SU-DHL-6 (cell line): ENCODE measurements at regions not wholly inside any gene's neighbourhood (a gene's known extent, or its start where the extent isn't known, plus 50 kb on each side); places are given as distances from the start of the nearest gene placed in this dataset.

Source experiments
- H2AFZ ChIP-seq: fragments of 200-600 bp; sonication (generic); 2 replicates; pipeline ENCODE4 v1.6.1; 2014; ENCODE audit warnings: low read depth, mild to moderate bottlenecking, moderate library complexity, mixed read lengths, antibody characterized with exemption, low read length; ENCODE audit not compliant: severe bottlenecking
- H3F3A ChIP-seq: fragments of 200-600 bp; shearing (Covaris generic); 2 replicates; pipeline ENCODE4 v1.6.0; 2016; ENCODE audit warnings: antibody characterized with exemption, mild to moderate bottlenecking; ENCODE audit not compliant: insufficient read depth
- H3K27ac ChIP-seq: fragments of 200-600 bp; sonication (generic); 2 replicates; pipeline ENCODE4 v1.5.1; 2016; ENCODE audit warnings: low read depth, mild to moderate bottlenecking, low read length, moderate library complexity, mixed read lengths
- H3K27me3 ChIP-seq: fragments of 200-600 bp; sonication (generic), shearing (Covaris generic); 2 replicates; pipeline ENCODE4 v1.6.0; 2014; ENCODE audit warnings: mild to moderate bottlenecking, low read length
- H3K36me3 ChIP-seq: fragments of 200-600 bp; sonication (generic); 2 replicates; pipeline ENCODE4 v1.6.1; 2014; ENCODE audit warnings: mild to moderate bottlenecking, low read length, mixed read lengths
- H3K4me2 ChIP-seq: fragments of 300-600, 200-600 bp; shearing (Covaris generic), sonication (generic); 2 replicates; pipeline ENCODE4 v1.6.0; 2014; ENCODE audit warnings: low read length, low read depth, mild to moderate bottlenecking; ENCODE audit not compliant: poor library complexity, severe bottlenecking
- H3K4me3 ChIP-seq: fragments of 200-600 bp; sonication (generic); 2 replicates; pipeline ENCODE4 v1.5.1; 2014; ENCODE audit warnings: antibody characterized with exemption, low read length, mild to moderate bottlenecking, mixed read lengths; ENCODE audit not compliant: insufficient read depth, poor library complexity, severe bottlenecking
- H3K79me2 ChIP-seq: fragments of 200-600 bp; sonication (generic); 2 replicates; pipeline ENCODE4 v1.6.1; 2014; ENCODE audit warnings: mild to moderate bottlenecking, low read length, moderate library complexity; ENCODE audit not compliant: insufficient read depth
- H3K9ac ChIP-seq: fragments of 200-600 bp; sonication (generic); 2 replicates; pipeline ENCODE4 v1.7.0; 2014; ENCODE audit warnings: mild to moderate bottlenecking, low read length
- H3K9me2 ChIP-seq: fragments of 200-600 bp; sonication (generic); replicated peaks from 2 replicates; pipeline ENCODE4 v1.6.1; 2014; ENCODE audit warnings: low read length; ENCODE audit not compliant: insufficient read depth
- H3K9me3 ChIP-seq: fragments of 200-600 bp; sonication (generic); 2 replicates; pipeline ENCODE4 v1.6.1; 2014; ENCODE audit warnings: low read length, mixed read lengths; ENCODE audit not compliant: insufficient read depth
- H4K20me1 ChIP-seq: fragments of 200-600 bp; sonication (generic); 2 replicates; pipeline ENCODE4 v1.6.1; 2014; ENCODE audit warnings: low read depth, mild to moderate bottlenecking, antibody characterized with exemption, low read length, moderate library complexity, mixed read lengths
- CTCF ChIP-seq: fragments of 200-600 bp; sonication (generic); IDR thresholded peaks from one replicate; pipeline ENCODE4 v1.5.1; 2017; ENCODE audit warnings: antibody characterized with exemption, mild to moderate bottlenecking, low read length, moderate library complexity; ENCODE audit not compliant: insufficient read depth, poor library complexity, severe bottlenecking
- EZH2phosphoT487 ChIP-seq: fragments of 200-600 bp; sonication (generic), shearing (Covaris generic); conservative IDR thresholded peaks from 2 replicates; pipeline ENCODE4 v1.6.1; 2018; ENCODE audit warnings: mild to moderate bottlenecking, antibody characterized with exemption, low read length, moderate library complexity, mixed read lengths

DNA sequence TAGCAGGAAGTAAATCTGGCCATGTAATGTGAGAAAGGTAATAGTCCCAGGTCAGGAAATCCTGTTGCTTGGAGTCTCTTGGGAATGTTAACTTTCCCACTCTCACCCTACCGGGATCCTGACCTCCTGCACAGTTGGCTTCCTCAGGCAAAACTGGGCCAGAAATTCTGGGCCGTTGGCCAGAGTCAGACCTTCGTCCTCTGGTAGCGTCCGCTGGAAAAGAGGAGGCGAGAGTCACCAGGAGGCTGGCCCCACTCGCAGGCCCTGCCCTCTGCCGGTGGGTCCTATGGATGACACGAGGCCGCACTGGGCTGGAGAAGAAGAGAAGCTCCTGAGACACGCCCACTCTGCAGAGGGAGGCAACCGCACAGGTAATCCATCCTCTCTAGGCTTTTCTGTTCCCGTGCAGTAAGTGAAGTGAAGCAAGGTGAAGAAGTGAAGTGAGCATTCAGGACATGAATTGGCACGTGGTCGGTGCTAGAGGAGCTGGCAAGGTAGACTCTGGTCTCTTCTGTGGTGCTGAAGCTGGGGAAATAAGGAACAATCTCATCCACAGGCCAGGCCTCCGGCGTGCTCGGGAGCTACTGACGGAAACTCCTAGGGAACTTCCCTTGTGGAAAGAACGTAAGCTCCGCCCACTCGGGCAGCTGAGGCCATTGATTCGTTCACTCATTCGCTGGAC lies 182.7 kb upstream of the GLI2 start:
- H3K27ac ChIP-seq: no peak overlapping the region
- H3K79me2 ChIP-seq: no peaks in the 10 kb centered on the region
- no peak overlapping the region for H2AFZ ChIP-seq
- no peak overlapping the region for H3K9ac ChIP-seq
- H3K9me2 ChIP-seq: no peaks in the 10 kb centered on the region
- H3K4me3 ChIP-seq: no peak overlapping the region
- no peaks in the 10 kb centered on the region for H3F3A ChIP-seq
- no peaks in the 10 kb centered on the region for H4K20me1 ChIP-seq
- no peaks in the 10 kb centered on the region for H3K27me3 ChIP-seq
- peak; percentile 31 for TF ChIP-seq CTCF
- TF ChIP-seq EZH2phosphoT487: no peak
- H3K4me2 ChIP-seq: no peak overlapping the region
- H3K36me3 ChIP-seq: no peaks in the 10 kb centered on the region
- H3K9me3 ChIP-seq: no peaks in the 10 kb centered on the region

DNA sequence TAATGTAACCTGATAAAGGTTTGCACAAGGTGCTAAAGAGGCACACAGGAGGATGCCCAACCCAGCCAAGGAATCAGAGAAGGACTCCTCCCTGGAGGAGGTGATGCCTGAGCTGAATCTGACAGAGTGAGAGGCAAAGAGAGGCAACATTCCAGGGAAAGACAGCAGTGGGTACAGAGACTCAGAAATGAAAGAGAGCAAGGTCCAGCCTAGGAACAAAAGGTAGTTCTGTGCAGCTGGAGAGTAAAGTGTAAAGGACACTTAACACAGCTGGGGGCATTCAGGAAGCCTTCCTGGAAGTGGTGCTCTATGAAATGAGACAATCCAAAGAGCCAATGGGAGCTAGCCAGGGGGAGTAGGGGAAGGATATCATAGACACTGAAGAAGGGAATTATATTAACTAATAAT lies 181.0 kb upstream of the GLI2 start:
- Histone ChIP-seq H3F3A (no peaks in the 10 kb centered on the region), H3K79me2 (no peaks in the 10 kb centered on the region), H3K9me2 (no peaks in the 10 kb centered on the region), H3K9ac (no peak overlapping the region), H3K9me3 (no peaks in the 10 kb centered on the region), H3K4me3 (no peak overlapping the region), H3K4me2 (no peak overlapping the region), H3K36me3 (no peaks in the 10 kb centered on the region), H3K27me3 (no peaks in the 10 kb centered on the region), H2AFZ (no peak overlapping the region), H4K20me1 (no peaks in the 10 kb centered on the region), H3K27ac (no peak overlapping the region)
- TF ChIP-seq CTCF: no peak
- no peak for TF ChIP-seq EZH2phosphoT487

DNA sequence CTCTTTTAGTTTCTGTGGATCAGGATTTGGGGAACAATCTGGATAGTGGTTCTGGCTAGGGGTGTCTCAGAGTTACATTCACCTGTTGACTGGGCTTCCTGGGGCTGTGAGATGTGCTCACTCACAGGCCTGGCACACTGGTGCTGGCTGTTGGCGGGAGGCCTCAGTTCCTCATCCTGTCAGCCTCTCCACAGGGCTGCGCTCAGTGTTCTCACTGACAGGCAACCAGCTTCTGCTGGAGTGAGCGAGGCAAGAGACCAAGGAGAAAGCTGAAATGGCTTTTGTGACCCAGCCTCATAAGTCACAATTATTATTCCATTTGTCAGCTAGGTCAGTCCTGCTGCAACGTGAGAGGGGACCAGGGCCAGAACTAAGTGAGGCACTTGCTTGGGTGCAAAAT lies 180.6 kb upstream of the GLI2 start:
- no peaks in the 10 kb centered on the region for H3K9me3 ChIP-seq
- TF ChIP-seq CTCF: no peak
- no peak for TF ChIP-seq EZH2phosphoT487
- H4K20me1 ChIP-seq: no peaks in the 10 kb centered on the region
- no peaks in the 10 kb centered on the region for H3K36me3 ChIP-seq
- no peaks in the 10 kb centered on the region for H3K27me3 ChIP-seq
- no peak overlapping the region for H3K4me3 ChIP-seq
- H3K79me2 ChIP-seq: no peaks in the 10 kb centered on the region
- H3K9me2 ChIP-seq: no peaks in the 10 kb centered on the region
- H2AFZ ChIP-seq: no peak overlapping the region
- H3K4me2 ChIP-seq: no peak overlapping the region
- H3K9ac ChIP-seq: no peak overlapping the region
- H3K27ac ChIP-seq: no peak overlapping the region
- no peaks in the 10 kb centered on the region for H3F3A ChIP-seq
